GM06990 (cell line): ENCODE measurements at regions not wholly inside any gene's neighbourhood (a gene's known extent, or its start where the extent isn't known, plus 50 kb on each side); places are given as distances from the start of the nearest gene placed in this dataset.

ENCODE experiments used
- DNase-seq: peaks from one replicate; pipeline ENCODE4 v3.0.0-alpha.2; 2011; ENCODE audit not compliant: insufficient read length; ENCODE audit errors: extremely low read depth
- H3K27me3 ChIP-seq: replicated peaks from 2 replicates; pipeline ENCODE4 v1.6.0; 2011; ENCODE audit warnings: low read length; ENCODE audit not compliant: control insufficient read depth, insufficient read depth
- H3K36me3 ChIP-seq: 2 replicates; pipeline ENCODE4 v1.5.1; 2011; ENCODE audit warnings: low read length; ENCODE audit not compliant: control insufficient read depth, insufficient read depth
- H3K4me3 ChIP-seq: replicated peaks from 2 replicates; pipeline ENCODE4 v1.5.1; 2011; ENCODE audit warnings: low read depth, mild to moderate bottlenecking, control low read depth, low read length
- CTCF ChIP-seq: IDR thresholded peaks from 2 replicates; pipeline ENCODE4 v1.5.1; 2011; ENCODE audit warnings: low read length, control low read depth, mild to moderate bottlenecking, inconsistent platforms; ENCODE audit not compliant: insufficient read depth, poor library complexity, severe bottlenecking

GRCh38 chr9:89776795-89777525, 172.1 kb downstream of the GADD45G start:
- no peaks in the 10 kb centered on the region; the same call in 1 of the 2 replicates for H3K27me3 ChIP-seq
- no peak for TF ChIP-seq CTCF
- no peak overlapping the region for H3K4me3 ChIP-seq
- DNase-seq: no peak
- H3K36me3 ChIP-seq: no peaks in the 10 kb centered on the region

DNA sequence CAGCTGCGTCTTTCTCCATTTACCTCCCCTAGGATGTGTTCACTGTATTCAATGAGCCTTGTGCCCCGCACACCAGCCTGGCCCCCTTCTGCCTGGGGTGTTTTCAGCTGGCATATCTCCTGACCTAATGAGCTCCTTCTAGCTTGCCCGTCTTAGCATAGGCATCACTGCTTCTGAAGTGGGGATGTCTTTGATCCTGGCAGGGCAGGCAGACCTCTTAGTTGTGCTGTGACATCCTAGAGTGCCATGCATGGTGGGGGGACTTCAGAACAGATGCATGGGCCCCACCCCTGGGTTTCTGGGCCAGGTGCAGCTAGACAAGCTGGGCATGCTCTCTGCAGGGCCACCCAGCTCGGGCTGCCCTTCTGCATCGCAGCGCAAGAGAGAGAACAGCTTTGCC, 172.7 kb downstream of the GADD45G start:
- Histone ChIP-seq H3K4me3 (no peak overlapping the region), H3K36me3 (no peaks in the 10 kb centered on the region), H3K27me3 (no peaks in the 10 kb centered on the region; the same call in 1 of the 2 replicates)
- DNase-seq: no peak
- TF ChIP-seq CTCF: no peak

GRCh38 chr9:89778100-89779090, 173.6 kb downstream of the GADD45G start:
- TF ChIP-seq CTCF: no peak
- Histone ChIP-seq H3K4me3 (no peak overlapping the region), H3K36me3 (no peaks in the 10 kb centered on the region), H3K27me3 (no peaks in the 10 kb centered on the region; the same call in 1 of the 2 replicates)
- no peak for DNase-seq

DNA sequence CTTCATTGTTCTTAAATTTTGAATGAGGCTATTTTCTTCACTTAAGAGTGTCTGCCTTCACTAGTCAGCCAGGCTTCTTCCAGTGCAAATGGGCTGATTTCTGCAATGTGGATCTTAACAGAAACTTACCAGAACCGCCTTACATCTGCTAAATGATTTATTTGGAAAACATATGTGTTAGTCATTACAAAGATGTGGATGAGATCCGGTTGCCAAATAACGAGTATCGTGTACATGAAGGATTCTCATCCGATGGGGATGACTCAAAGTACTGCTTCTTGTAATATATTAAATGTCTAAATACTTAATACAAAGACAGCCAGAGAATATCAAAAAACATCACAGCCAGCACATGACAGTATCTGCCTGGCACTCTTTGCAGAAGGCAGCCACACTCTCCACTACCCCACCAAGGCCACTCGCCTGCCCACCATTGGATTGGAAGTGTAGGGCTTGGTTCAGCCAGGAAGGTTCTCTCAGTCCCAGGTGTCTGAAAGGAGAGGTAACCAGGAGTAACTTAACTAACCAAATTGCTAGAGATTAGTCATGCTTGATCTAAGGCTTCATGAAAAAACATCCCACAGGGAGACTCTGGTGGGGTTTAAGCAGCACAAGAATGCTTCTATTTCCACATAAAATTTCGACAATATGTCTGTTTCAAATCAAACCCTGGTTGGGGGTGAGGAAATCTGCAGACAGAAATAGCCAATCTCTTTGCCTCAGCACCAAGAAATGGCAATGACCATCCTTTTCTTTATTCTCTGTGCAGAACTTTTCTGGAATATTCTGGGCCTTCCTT, 174.8 kb downstream of the GADD45G start:
- Histone ChIP-seq H3K36me3 (no peaks in the 10 kb centered on the region), H3K4me3 (no peak overlapping the region), H3K27me3 (no peaks in the 10 kb centered on the region; the same call in none of the 2 replicates)
- no peak for TF ChIP-seq CTCF
- DNase-seq: no peak

GRCh38 chr9:89780959-89781358, 176.1 kb downstream of the GADD45G start:
- DNase-seq: no peak
- H3K36me3 ChIP-seq: no peaks in the 10 kb centered on the region
- TF ChIP-seq CTCF: no peak
- no peak overlapping the region for H3K4me3 ChIP-seq
- H3K27me3 ChIP-seq: no peaks in the 10 kb centered on the region; the same call in none of the 2 replicates
